Hepatocyte (in vitro differentiated cells): ENCODE measurements at regions not wholly inside any gene's neighbourhood (a gene's known extent, or its start where the extent isn't known, plus 50 kb on each side); places are given as distances from the start of the nearest gene placed in this dataset.

Experiments used
- EZH2 ChIP-seq: fragments of 200-600 bp; sonication (generic); IDR thresholded peaks from 2 replicates; pipeline ENCODE4 v1.6.1; 2016; ENCODE audit warnings: antibody characterized with exemption, mild to moderate bottlenecking, borderline replicate concordance
- TF ChIP-seq, protein P1 (sequence below): fragments of 200-600 bp; sonication (generic); IDR thresholded peaks from 2 replicates; pipeline ENCODE4 v1.5.1; 2016; ENCODE audit warnings: antibody characterized with exemption, mild to moderate bottlenecking; ENCODE audit not compliant: poor library complexity

DNA sequence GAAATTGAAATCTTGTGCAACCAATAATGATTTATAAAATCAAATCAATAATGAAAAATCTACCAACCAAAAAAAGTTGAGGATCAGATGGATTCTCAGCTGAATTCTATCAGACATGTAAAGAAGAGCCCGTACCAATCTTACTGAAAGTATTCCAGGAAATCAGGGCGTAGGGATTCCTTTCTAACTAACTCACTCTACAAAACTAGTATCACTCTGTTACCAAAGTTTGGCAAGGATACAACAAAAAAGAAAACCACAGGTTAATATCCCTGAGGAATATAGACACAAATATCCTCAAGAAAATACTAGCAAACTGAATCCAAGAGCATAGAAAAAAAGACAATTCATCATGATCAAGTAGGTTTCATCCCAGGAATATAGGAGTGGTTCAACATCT is 52.8 kb upstream of the ADGRL4 start:
- no peak for TF ChIP-seq EZH2
- TF ChIP-seq, protein P1, sequence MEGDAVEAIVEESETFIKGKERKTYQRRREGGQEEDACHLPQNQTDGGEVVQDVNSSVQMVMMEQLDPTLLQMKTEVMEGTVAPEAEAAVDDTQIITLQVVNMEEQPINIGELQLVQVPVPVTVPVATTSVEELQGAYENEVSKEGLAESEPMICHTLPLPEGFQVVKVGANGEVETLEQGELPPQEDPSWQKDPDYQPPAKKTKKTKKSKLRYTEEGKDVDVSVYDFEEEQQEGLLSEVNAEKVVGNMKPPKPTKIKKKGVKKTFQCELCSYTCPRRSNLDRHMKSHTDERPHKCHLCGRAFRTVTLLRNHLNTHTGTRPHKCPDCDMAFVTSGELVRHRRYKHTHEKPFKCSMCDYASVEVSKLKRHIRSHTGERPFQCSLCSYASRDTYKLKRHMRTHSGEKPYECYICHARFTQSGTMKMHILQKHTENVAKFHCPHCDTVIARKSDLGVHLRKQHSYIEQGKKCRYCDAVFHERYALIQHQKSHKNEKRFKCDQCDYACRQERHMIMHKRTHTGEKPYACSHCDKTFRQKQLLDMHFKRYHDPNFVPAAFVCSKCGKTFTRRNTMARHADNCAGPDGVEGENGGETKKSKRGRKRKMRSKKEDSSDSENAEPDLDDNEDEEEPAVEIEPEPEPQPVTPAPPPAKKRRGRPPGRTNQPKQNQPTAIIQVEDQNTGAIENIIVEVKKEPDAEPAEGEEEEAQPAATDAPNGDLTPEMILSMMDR: no peak
